Pancreas (tissue), 10 donors: ENCODE measurements at regions not wholly inside any gene's neighbourhood (a gene's known extent, or its start where the extent isn't known, plus 50 kb on each side); places are given as distances from the start of the nearest gene placed in this dataset.
A peak's percentile ranks its signal among the peaks of the same experiment; 100 is the strongest.

ENCODE experiments used
- ATAC-seq, 4 donors: fragments of 200-7000 bp; cut with Tn5 transposase; one replicate each; pipeline versions ENCODE4 v1.8.0 to v1.9.1; 2020; ENCODE audit warnings: mild to moderate bottlenecking in 4 of 4, moderate library complexity in 4 of 4
- DNase-seq, 6 donors: peaks; one replicate each; pipeline ENCODE4 v3.0.0-alpha.2; 2020
- FAIRE-seq: peaks from 2 replicates; lab custom pipeline; 2012; peaks lifted over from hg19 to GRCh38; lab: Jason Lieb, UNC
- H3K27ac ChIP-seq, 4 donors: fragments of 200-600 bp; sonication (generic); 1 replicate in 3 of 4; 2 replicates in 1 of 4; pipeline versions ENCODE4 v1.5.0 to v1.8.0; 2020
- H3K27me3 ChIP-seq, 4 donors: fragments of 200-600 bp; one replicate each; pipeline ENCODE4 v1.8.0; 2021
- H3K36me3 ChIP-seq, 3 donors: fragments of 200-600 bp; sonication (generic) in 1 of 3; one replicate each; pipeline versions ENCODE4 v1.5.0 to v1.8.0; 2020 to 2021
- H3K4me1 ChIP-seq, 3 donors: fragments of 200-600 bp; one replicate each; pipeline ENCODE4 v1.8.0; 2021
- H3K4me3 ChIP-seq, 4 donors: fragments of 200-600 bp; sonication (generic) in 2 of 4; one replicate each; pipeline versions ENCODE4 v1.5.0 to v1.8.0; 2020 to 2021
- H3K9me3 ChIP-seq, 4 donors: fragments of 200-600 bp; one replicate each; pipeline ENCODE4 v1.8.0; 2021
- WGBS, 2 donors: extraction: QIAGEN DNeasy Blood & Tissue Kit; methylation state at CpG; one replicate each; pipeline ENCODE4 v1.1.7; 2013; 5-methylcytosine and 5-hydroxymethylcytosine counted together
- intact Hi-C, 3 donors: fragments of 100-400 bp; cut with DNase I; formaldehyde crosslinking; loops; one replicate each; pipeline versions ENCODE4 v1.11.1 to v1.14.2; 2022
- TF ChIP-seq, protein P1 (sequence below), 4 donors: fragments of 200-600 bp; sonication (generic) in 3 of 4; IDR thresholded peaks; one replicate each; pipeline versions ENCODE4 v1.5.0 to v1.8.0; 2021; ENCODE audit warnings: antibody characterized with exemption in 4 of 4
- donor health status: healthy with polysubstance abuse.
- donor health status: DM: no; HTN: no; CAD: no; lungs with moderate emphysema.
- donor health status: DM: no; HTN: no; CAD: no.
- donor health status: control.
- donor health status: control.
- donor health status: Bipolar disorder and iron deficiency.
- donor health status: DM: yes; HTN: yes; CAD: no.
- donor health status: DM: no; HTN: no; CAD: no.
- donor health status: DM: no; HTN: no; CAD: no.
- donor health status: DM: yes; HTN: yes; CAD: no.

DNA sequence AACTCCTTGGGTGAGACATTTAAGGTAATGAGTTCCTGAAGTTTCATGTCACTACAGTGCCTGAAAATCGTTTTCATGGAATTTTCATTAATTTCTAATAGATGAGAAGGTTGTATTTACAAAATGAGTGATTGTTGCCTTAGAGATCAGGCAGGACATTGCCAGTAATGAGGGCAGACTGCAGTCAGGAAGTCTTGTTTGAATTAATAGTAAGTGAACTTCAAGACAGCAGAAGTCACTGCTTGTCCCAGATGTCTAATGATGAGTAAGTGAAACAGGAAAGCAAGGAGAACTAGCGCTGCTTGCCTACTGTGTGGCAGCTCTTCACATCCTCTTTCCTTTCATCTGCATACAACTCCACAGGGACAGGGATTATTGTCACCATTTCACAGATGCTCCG lies 237.4 kb downstream of the BAMBI start:
- no peaks in the 10 kb centered on the region for H3K4me1 ChIP-seq
- H3K4me3 ChIP-seq, result no peak overlapping the region
- intact Hi-C loops, result no loop called here
- 60 to 69% methylated on average over 3 of the region's 3 CpGs for WGBS, 2 donors
- no peaks in the 10 kb centered on the region for H3K9me3 ChIP-seq
- H3K27me3 ChIP-seq, result no peaks in the 10 kb centered on the region
- ATAC-seq (no peak), FAIRE-seq (no peak), DNase-seq (no peak)
- TF ChIP-seq, protein P1, sequence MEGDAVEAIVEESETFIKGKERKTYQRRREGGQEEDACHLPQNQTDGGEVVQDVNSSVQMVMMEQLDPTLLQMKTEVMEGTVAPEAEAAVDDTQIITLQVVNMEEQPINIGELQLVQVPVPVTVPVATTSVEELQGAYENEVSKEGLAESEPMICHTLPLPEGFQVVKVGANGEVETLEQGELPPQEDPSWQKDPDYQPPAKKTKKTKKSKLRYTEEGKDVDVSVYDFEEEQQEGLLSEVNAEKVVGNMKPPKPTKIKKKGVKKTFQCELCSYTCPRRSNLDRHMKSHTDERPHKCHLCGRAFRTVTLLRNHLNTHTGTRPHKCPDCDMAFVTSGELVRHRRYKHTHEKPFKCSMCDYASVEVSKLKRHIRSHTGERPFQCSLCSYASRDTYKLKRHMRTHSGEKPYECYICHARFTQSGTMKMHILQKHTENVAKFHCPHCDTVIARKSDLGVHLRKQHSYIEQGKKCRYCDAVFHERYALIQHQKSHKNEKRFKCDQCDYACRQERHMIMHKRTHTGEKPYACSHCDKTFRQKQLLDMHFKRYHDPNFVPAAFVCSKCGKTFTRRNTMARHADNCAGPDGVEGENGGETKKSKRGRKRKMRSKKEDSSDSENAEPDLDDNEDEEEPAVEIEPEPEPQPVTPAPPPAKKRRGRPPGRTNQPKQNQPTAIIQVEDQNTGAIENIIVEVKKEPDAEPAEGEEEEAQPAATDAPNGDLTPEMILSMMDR (IDR thresholded peaks at IDR 0.05), result no peak
- no peaks in the 10 kb centered on the region for H3K36me3 ChIP-seq
- H3K27ac ChIP-seq, result no peak overlapping the region

DNA sequence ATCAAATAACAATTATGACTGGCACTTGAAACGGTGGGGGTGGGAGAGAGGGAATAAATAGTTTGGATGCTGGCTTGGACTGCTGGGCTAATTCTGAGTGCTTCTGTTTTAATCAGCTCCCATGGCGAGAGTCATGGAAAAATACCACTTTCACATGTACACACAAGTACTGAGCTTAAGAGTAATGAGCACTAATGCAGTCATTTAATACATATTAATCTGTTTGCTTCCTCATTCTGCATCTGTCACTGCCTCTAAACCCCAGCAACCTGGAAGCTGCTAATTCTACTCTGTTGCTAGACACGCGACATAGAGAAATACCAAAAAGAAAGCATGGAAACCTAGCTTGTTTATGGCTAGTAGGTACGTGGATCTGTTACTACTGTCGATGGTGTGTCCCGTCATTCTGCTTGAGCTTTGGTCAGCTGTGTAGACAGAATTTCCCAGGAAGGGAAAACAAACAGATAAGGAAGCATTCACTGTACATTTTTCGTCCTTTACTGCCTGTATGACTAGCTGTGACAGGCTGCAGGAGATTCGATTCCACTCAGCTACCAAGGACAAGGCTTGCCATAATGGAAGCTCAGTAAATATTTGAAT lies 238.8 kb downstream of the BAMBI start:
- Histone ChIP-seq H3K4me1 (no peaks in the 10 kb centered on the region), H3K27ac (peak overlapping the region in 3 of 4 donors; percentile 14 to 53 (median 38)), H3K36me3 (no peaks in the 10 kb centered on the region), H3K27me3 (no peaks in the 10 kb centered on the region), H3K9me3 (no peaks in the 10 kb centered on the region), H3K4me3 (no peak overlapping the region)
- intact Hi-C loops, result no loop called here
- TF ChIP-seq, protein P1 (IDR thresholded peaks at IDR 0.05), result no peak
- WGBS, 2 donors, result 19 to 22% methylated on average over 9 of the region's 9 CpGs
- DNase-seq (no peak), FAIRE-seq (no peak), ATAC-seq (peak; percentile 54 to 88 (median 84))

DNA sequence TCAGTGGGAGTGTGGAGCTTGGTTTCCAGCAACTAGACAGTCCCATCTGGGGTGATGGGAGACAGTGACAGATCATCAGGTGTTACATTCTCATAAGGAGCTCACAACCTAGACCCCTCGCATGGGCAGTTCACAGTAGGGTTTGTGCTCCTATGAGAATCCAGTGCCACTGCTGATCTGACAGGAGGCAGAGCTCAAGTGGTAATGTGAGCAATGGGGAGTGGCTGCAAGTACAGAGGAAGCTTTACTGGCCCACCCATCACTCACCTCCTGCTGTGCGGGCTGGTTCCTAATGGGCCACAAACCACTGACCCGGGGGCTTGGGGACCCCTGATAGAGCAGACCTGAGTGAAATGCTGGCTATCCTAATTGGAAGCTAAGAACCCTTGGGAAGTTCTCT lies 242.8 kb downstream of the BAMBI start:
- intact Hi-C loops, result no loop called here
- WGBS, 2 donors, result 72 to 82% methylated on average over 3 of the region's 3 CpGs
- H3K27me3 ChIP-seq, result no peaks in the 10 kb centered on the region
- TF ChIP-seq, protein P1 (IDR thresholded peaks at IDR 0.05), result no peak
- no peaks in the 10 kb centered on the region for H3K4me1 ChIP-seq
- DNase-seq, result no peak
- FAIRE-seq, result no peak
- no peaks in the 10 kb centered on the region for H3K36me3 ChIP-seq
- no peak overlapping the region for H3K27ac ChIP-seq
- no peaks in the 10 kb centered on the region for H3K9me3 ChIP-seq
- H3K4me3 ChIP-seq, result no peak overlapping the region
- no peak for ATAC-seq

DNA sequence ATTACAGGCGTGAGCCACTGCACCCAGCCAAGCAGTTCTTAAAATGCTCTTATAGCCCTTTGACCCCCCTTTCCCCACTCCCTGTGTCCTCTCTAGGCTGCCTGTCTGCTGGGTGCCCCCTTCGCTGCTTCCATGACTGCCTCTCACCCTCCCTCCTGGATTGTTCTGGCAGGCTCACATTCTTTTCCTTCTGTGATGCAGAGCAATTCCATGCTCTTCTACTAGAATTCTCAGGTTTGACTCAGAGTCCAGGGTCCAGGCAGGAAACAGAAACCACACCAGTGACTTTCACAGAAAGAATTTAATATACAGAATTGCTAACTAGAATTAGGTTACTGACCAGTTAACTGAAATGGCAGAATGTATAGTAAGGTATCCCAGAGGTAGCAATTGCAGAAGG lies 244.8 kb downstream of the BAMBI start:
- WGBS, 2 donors, result 83 to 100% methylated on average over 2 of the region's 2 CpGs
- no peaks in the 10 kb centered on the region for H3K9me3 ChIP-seq
- ATAC-seq (no peak), DNase-seq (no peak), FAIRE-seq (no peak)
- intact Hi-C loops, result no loop called here
- H3K4me3 ChIP-seq, result no peak overlapping the region
- no peaks in the 10 kb centered on the region for H3K36me3 ChIP-seq
- no peak overlapping the region for H3K27ac ChIP-seq
- H3K27me3 ChIP-seq, result no peaks in the 10 kb centered on the region
- TF ChIP-seq, protein P1 (IDR thresholded peaks at IDR 0.05), result no peak
- no peaks in the 10 kb centered on the region for H3K4me1 ChIP-seq

DNA sequence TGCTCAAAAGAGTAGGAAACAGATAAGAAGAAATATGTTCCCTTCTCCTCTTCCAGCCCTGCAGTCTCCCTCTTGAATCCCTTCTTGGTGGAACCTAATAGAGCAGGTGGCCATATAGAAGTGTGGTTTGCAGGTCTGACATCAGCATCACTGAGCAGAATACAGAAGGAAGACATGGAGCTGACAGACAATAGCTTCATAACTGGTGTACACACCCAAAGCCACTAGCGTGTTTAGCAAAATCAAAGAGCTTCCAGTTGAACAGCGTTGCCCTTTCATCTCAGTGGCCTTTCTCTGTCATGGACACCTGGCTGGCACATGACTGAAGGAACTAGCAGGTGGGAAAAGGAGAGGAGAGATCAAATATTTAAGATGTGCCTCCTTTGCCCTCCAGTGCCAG lies 245.5 kb downstream of the BAMBI start:
- DNase-seq (no peak), FAIRE-seq (no peak), ATAC-seq (no peak)
- H3K4me1 ChIP-seq, result no peaks in the 10 kb centered on the region
- WGBS, 2 donors, result 73 to 84% methylated on average over 2 of the region's 2 CpGs
- no peak overlapping the region for H3K4me3 ChIP-seq
- H3K27me3 ChIP-seq, result no peaks in the 10 kb centered on the region
- TF ChIP-seq, protein P1 (IDR thresholded peaks at IDR 0.05), result no peak
- H3K36me3 ChIP-seq, result no peaks in the 10 kb centered on the region
- H3K27ac ChIP-seq, result no peak overlapping the region
- no peaks in the 10 kb centered on the region for H3K9me3 ChIP-seq
- intact Hi-C loops, result no loop called here
